Liver (tissue), 8 donors: ENCODE measurements at regions not wholly inside any gene's neighbourhood (a gene's known extent, or its start where the extent isn't known, plus 50 kb on each side); places are given as distances from the start of the nearest gene placed in this dataset.
"Not testable (repeated sequence)": the region's sequence is repeated elsewhere in the genome, so short reads cannot be mapped to it uniquely, and the experiment has no call there.

Experiments
- DNase-seq: peaks from one replicate; pipeline ENCODE4 v3.0.0-alpha.2; 2017; ENCODE audit warnings: low spot score
- H3K27ac ChIP-seq, 2 donors: one replicate each; pipeline ENCODE4 v1.7.0; 2013; ENCODE audit warnings: inconsistent platforms in 2 of 2, low read length in 2 of 2, control low read depth in 1 of 2, low read depth in 1 of 2, mild to moderate bottlenecking in 1 of 2
- H3K27me3 ChIP-seq, 4 donors: one replicate each; pipeline versions ENCODE4 v1.6.1 to v1.7.0; 2013; ENCODE audit warnings: low read length in 3 of 4, inconsistent platforms in 1 of 4, mild to moderate bottlenecking in 1 of 4, moderate library complexity in 1 of 4; ENCODE audit not compliant: control insufficient read depth in 4 of 4, insufficient read depth in 4 of 4
- H3K36me3 ChIP-seq, 4 donors: one replicate each; pipeline versions ENCODE4 v1.6.1 to v1.7.0; 2013; ENCODE audit warnings: low read length in 3 of 4, mild to moderate bottlenecking in 3 of 4, low read depth in 1 of 4, moderate library complexity in 1 of 4; ENCODE audit not compliant: control insufficient read depth in 4 of 4, insufficient read depth in 3 of 4
- H3K4me1 ChIP-seq, 4 donors: one replicate each; pipeline versions ENCODE4 v1.6.1 to v1.7.0; 2013; ENCODE audit warnings: low read length in 3 of 4, mild to moderate bottlenecking in 3 of 4, moderate library complexity in 1 of 4; ENCODE audit not compliant: control insufficient read depth in 4 of 4, insufficient read depth in 4 of 4
- H3K4me3 ChIP-seq, 3 donors: one replicate each; pipeline versions ENCODE4 v1.6.1 to v1.7.0; 2013; ENCODE audit warnings: low read length in 3 of 3, control low read depth in 1 of 3, low read depth in 1 of 3, mild to moderate bottlenecking in 1 of 3
- H3K9ac ChIP-seq, 2 donors: one replicate each; pipeline ENCODE4 v1.7.0; 2013; ENCODE audit warnings: low read length in 2 of 2, mild to moderate bottlenecking in 2 of 2, moderate library complexity in 2 of 2, control low read depth in 1 of 2, low read depth in 1 of 2
- H3K9me3 ChIP-seq, 4 donors: one replicate each; pipeline versions ENCODE4 v1.6.1 to v1.7.0; 2013; ENCODE audit warnings: low read length in 3 of 4; ENCODE audit not compliant: control insufficient read depth in 4 of 4
- ATF3 ChIP-seq: IDR thresholded peaks from 2 replicates; pipeline ENCODE4 v1.6.1; 2016; ENCODE audit warnings: antibody characterized with exemption
- EGR1 ChIP-seq, 2 donors: IDR thresholded peaks; 2 replicates each; pipeline ENCODE4 v1.6.1; 2016 to 2018; ENCODE audit warnings: antibody characterized with exemption in 2 of 2, low read depth in 2 of 2
- FOXA1 ChIP-seq: IDR thresholded peaks from 2 replicates; pipeline ENCODE4 v1.6.1; 2016; ENCODE audit warnings: antibody characterized with exemption
- FOXA2 ChIP-seq: IDR thresholded peaks from 2 replicates; pipeline ENCODE4 v1.6.1; 2016; ENCODE audit warnings: antibody characterized with exemption
- GABPA ChIP-seq, 2 donors: IDR thresholded peaks in 1 of 2; conservative IDR thresholded peaks in 1 of 2; 2 replicates each; pipeline ENCODE4 v1.6.1; 2016; ENCODE audit warnings: antibody characterized with exemption in 2 of 2, mild to moderate bottlenecking in 1 of 2, moderate library complexity in 1 of 2
- HNF4A ChIP-seq, 2 donors: conservative IDR thresholded peaks; 2 replicates each; pipeline ENCODE4 v1.6.1; 2016; ENCODE audit warnings: antibody characterized with exemption in 2 of 2, mild to moderate bottlenecking in 2 of 2
- HNF4G ChIP-seq: IDR thresholded peaks from 2 replicates; pipeline ENCODE4 v1.6.1; 2016; ENCODE audit warnings: antibody characterized with exemption
- JUND ChIP-seq, 2 donors: IDR thresholded peaks; 2 replicates each; pipeline ENCODE4 v1.6.1; 2016; ENCODE audit warnings: antibody characterized with exemption in 2 of 2
- NR2F2 ChIP-seq: IDR thresholded peaks from 2 replicates; pipeline ENCODE4 v1.6.1; 2016; ENCODE audit warnings: antibody characterized with exemption
- RAD21 ChIP-seq, 2 donors: IDR thresholded peaks; 2 replicates each; pipeline ENCODE4 v1.6.1; 2016; ENCODE audit warnings: antibody characterized with exemption in 2 of 2, mild to moderate bottlenecking in 2 of 2
- REST ChIP-seq: IDR thresholded peaks from 2 replicates; pipeline ENCODE4 v1.6.1; 2016; ENCODE audit warnings: antibody characterized with exemption, mild to moderate bottlenecking
- RXRA ChIP-seq, 2 donors: IDR thresholded peaks; 2 replicates each; pipeline ENCODE4 v1.6.1; 2017 to 2018; ENCODE audit warnings: antibody characterized with exemption in 2 of 2, mild to moderate bottlenecking in 1 of 2
- SP1 ChIP-seq: IDR thresholded peaks from 2 replicates; pipeline ENCODE4 v1.6.1; 2018; ENCODE audit warnings: antibody characterized with exemption, mild to moderate bottlenecking
- TAF1 ChIP-seq: conservative IDR thresholded peaks from 2 replicates; pipeline ENCODE4 v1.6.1; 2016; ENCODE audit warnings: antibody characterized with exemption, mild to moderate bottlenecking
- YY1 ChIP-seq: IDR thresholded peaks from 2 replicates; pipeline ENCODE4 v1.6.1; 2016; ENCODE audit warnings: antibody characterized with exemption, mild to moderate bottlenecking
- WGBS: extraction: QIAGEN DNeasy Blood & Tissue Kit; methylation state at CpG from one replicate; pipeline ENCODE4 v1.1.7; 2013; 5-methylcytosine and 5-hydroxymethylcytosine counted together
- TF ChIP-seq, protein P1 (sequence below): IDR thresholded peaks from 2 replicates; pipeline ENCODE4 v1.6.1; 2016; ENCODE audit warnings: antibody characterized with exemption
- TF ChIP-seq, protein P2 (sequence below): fragments of 150-350 bp; IDR thresholded peaks from 2 replicates; pipeline ENCODE4 v1.5.1; 2017; ENCODE audit warnings: improper control_type of control experiment, low read depth, low read length; ENCODE audit not compliant: missing input control
- donor health status: healthy.
- donor health status: healthy.
- donor health status: healthy.
- donor health status: healthy.
- donor health status: healthy.

DNA sequence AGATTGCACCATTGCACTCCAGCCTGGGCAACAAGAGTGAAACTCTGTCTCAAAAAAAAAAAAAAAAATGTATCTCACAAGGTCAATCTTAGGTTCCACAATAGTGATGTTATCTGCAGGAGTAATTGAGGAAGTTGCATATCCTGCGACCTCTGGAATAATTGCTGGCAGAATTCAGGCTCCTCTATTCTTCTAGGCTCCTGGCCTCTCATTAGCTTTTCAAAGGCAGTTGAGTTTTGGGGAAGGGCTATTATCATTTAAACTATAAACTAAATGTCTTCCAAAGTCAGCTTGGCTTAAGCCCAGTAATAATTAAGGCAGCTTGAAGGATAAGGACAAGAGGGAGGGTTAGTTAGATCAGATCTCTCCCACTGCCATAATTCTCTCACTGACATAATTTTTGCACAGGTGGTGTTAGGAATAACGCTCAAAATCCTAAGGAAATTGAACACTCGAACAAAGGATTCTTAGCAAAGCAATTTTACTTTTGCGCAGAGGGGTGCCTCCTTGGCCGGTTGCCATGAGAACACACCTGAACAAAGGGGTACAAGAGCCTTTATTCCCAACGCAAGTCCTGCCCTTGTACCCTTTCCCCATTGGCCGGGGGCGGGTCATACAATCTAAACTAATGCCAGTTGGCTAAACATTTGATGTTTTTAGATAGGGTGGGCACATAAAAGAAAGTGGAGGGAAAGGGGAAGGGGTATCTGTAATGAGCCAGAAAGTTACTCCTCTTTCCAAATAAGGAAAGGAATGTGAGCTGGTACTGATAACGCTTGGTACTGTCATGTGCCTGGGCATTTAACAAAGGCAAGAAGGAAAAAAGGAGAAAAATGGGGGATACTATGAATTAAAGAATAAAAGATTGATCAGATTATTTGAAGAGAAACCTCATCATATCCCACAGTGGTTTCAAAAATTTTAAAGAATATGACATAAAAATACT, 106.4 kb upstream of the CCNG1 start:
- H3K4me1 ChIP-seq = no peaks in the 10 kb centered on the region
- WGBS = 90% methylated on average over 9 of the region's 9 CpGs

GRCh38 chr5:163336074-163336473, 101.3 kb upstream of the CCNG1 start:
- not testable (repeated sequence) for H3K4me3 ChIP-seq, H3K4me1 ChIP-seq, H3K27me3 ChIP-seq, H3K27ac ChIP-seq, H3K36me3 ChIP-seq, H3K9ac ChIP-seq, H3K9me3 ChIP-seq, DNase-seq
- WGBS = 75% methylated on average over 5 of the region's 5 CpGs

More for the DNA sequence above, 106.4 kb upstream of the CCNG1 start:
- H3K9me3 ChIP-seq = no peaks in the 10 kb centered on the region
- TF ChIP-seq GABPA (IDR thresholded peaks at IDR 0.05 in 1 of 2, conservative IDR thresholded peaks at IDR 0.05 in 1 of 2) = no peak
- TF ChIP-seq, protein P1, sequence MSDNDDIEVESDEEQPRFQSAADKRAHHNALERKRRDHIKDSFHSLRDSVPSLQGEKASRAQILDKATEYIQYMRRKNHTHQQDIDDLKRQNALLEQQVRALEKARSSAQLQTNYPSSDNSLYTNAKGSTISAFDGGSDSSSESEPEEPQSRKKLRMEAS = no peak
- no peak for TF ChIP-seq FOXA1
- TF ChIP-seq RXRA (IDR thresholded peaks at IDR 0.05) = no peak
- no peak for TF ChIP-seq FOXA2
- no peak for TF ChIP-seq SP1
- TF ChIP-seq HNF4A (conservative IDR thresholded peaks at IDR 0.05) = no peak
- TF ChIP-seq HNF4G = no peak
- no peak for TF ChIP-seq YY1
- no peak for TF ChIP-seq NR2F2
- no peak for TF ChIP-seq TAF1
- no peak for TF ChIP-seq RAD21 (IDR thresholded peaks at IDR 0.05)
- TF ChIP-seq ATF3 = no peak
- TF ChIP-seq REST = no peak
- no peak overlapping the region for H3K4me3 ChIP-seq
- H3K36me3 ChIP-seq = no peaks in the 10 kb centered on the region
- no peaks in the 10 kb centered on the region for H3K27me3 ChIP-seq
- DNase-seq = no peak
- H3K27ac ChIP-seq = no peak overlapping the region
- H3K9ac ChIP-seq = no peak overlapping the region

DNA sequence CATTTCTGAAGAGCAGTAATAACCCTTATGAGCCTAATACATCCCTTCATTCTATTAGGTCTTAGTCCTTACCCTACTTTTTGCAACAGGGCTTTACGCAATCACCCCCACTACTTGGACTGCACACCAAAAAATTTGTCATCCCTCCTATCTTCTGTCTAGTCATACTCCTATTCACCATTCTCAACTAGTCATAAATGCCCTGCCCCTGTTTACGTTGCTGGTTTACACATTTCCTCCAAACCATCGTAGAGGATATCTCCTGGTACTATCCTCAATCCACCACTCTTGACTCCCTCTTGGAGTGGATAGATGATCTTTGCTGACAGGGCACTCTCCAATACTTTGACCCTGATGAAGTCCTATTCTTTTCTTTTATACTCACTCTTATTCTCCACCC, 98.2 kb upstream of the CCNG1 start:
- 62% methylated on average over 3 of the region's 3 CpGs for WGBS
- H3K9me3 ChIP-seq = no peaks in the 10 kb centered on the region
- H3K4me3 ChIP-seq = no peak overlapping the region
- no peaks in the 10 kb centered on the region for H3K4me1 ChIP-seq
- no peak overlapping the region for H3K27ac ChIP-seq
- no peak overlapping the region for H3K9ac ChIP-seq
- no peaks in the 10 kb centered on the region for H3K27me3 ChIP-seq
- no peaks in the 10 kb centered on the region for H3K36me3 ChIP-seq
- DNase-seq = no peak
- TF ChIP-seq ATF3 = no peak
- TF ChIP-seq, protein P2, sequence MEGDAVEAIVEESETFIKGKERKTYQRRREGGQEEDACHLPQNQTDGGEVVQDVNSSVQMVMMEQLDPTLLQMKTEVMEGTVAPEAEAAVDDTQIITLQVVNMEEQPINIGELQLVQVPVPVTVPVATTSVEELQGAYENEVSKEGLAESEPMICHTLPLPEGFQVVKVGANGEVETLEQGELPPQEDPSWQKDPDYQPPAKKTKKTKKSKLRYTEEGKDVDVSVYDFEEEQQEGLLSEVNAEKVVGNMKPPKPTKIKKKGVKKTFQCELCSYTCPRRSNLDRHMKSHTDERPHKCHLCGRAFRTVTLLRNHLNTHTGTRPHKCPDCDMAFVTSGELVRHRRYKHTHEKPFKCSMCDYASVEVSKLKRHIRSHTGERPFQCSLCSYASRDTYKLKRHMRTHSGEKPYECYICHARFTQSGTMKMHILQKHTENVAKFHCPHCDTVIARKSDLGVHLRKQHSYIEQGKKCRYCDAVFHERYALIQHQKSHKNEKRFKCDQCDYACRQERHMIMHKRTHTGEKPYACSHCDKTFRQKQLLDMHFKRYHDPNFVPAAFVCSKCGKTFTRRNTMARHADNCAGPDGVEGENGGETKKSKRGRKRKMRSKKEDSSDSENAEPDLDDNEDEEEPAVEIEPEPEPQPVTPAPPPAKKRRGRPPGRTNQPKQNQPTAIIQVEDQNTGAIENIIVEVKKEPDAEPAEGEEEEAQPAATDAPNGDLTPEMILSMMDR = no peak
- TF ChIP-seq REST = no peak
- no peak for TF ChIP-seq NR2F2
- no peak for TF ChIP-seq TAF1
- no peak for TF ChIP-seq EGR1 (IDR thresholded peaks at IDR 0.05; ENCODE audit: low read depth in 2 of 2)
- no peak for TF ChIP-seq RXRA (IDR thresholded peaks at IDR 0.05)
- no peak for TF ChIP-seq YY1
- no peak for TF ChIP-seq SP1
- no peak for TF ChIP-seq JUND (IDR thresholded peaks at IDR 0.05)
- TF ChIP-seq FOXA2 = no peak
